Skin of body (tissue), 1 donor: ENCODE measurements at regions not wholly inside any gene's neighbourhood (a gene's known extent, or its start where the extent isn't known, plus 50 kb on each side); places are given as distances from the start of the nearest gene placed in this dataset.

Experiments used
- DNase-seq: peaks from one replicate; lab custom pipeline; 2025; lab: John Stamatoyannopoulos, UW

- DNase-seq, result no peak
Observed at GRCh38 chr7:155178096-155178495, 108.0 kb downstream of the HTR5A start.

DNA sequence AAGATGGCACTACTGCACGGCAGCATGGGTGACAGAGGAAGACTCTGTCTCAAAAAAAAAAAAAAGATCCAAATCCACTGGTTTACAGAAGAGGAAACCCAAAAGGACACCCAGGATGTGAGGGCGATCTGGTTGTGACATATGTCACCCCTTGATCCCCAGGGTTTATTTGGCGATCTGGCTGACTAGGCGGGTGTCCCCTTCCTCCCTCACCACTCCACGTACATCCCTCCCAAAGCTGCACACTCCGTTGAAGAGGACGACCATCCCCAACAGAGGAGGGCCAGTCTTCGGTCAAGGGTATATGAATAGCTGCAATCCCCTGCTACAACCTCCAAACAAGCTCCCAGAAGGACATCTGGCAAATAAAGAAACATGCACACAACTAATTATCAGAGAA, 111.6 kb downstream of the HTR5A start:
- DNase-seq, result no peak

- DNase-seq, result no peak
Observed at GRCh38 chr7:155182406-155182970, 112.4 kb downstream of the HTR5A start.

- no peak for DNase-seq
Observed at GRCh38 chr7:155183655-155184054, 113.5 kb downstream of the HTR5A start.

DNA sequence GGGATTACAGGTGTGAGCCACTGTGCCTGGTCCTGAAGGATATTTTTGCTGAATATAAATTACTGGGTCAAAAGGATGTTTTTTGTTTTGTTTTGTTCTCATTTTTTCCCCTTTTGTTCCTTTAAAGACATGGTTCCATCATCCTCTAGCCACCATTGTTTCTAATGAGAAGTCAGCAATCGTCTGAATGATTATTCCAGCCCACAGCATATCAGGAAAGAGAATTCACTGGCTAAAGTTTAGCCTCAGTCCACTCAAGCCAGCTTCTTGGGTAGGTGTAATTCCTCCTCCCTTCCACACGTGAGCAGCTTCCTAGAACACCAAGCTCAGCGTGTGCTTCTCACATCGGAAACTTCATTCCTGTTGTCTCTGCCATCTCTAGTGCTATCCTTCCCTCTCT, 112.8 kb upstream of the INSIG1 start:
- DNase-seq, result no peak

GRCh38 chr7:155187061-155187785, 110.5 kb upstream of the INSIG1 start:
- no peak for DNase-seq

- DNase-seq, result no peak
Observed at GRCh38 chr7:155188357-155188756, 109.3 kb upstream of the INSIG1 start.

DNA sequence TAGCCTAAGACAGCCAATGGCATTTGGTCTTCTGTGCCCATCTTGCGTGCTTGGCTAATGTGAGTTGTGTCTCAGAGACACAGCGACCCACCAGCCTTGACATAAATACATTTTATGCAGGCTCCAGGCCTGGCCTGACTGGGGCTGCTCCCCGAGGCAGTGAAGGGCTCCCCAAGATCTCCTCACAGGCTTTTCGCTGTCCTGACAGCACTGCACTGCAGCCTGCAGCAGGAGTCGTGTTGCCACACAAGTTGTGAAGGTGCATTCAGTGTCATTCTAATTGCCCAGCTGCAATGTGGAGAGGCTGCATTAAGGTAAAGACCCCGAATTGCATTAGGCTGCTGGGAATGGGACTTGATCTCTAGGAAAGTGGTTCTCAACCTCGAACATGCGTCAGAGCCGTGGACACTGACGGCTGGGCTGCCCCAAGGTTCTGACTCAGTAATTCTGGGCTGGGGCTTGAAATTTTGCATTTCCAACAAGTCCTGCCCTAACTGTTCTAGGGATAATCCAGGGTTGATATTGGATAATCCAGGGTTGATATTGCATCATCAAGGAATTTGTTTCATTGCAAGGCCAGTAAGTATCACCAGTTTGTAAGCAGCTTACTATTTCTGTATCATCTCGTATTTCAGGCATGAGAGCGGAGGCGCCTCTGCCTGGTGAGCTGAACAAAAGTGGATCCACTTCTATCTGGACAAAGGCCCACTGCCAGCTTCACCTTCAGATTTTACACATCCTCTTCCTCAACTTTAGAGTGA, 108.7 kb upstream of the INSIG1 start:
- no peak for DNase-seq

- no peak for DNase-seq
Observed at GRCh38 chr7:155189590-155189989, 108.1 kb upstream of the INSIG1 start.

DNA sequence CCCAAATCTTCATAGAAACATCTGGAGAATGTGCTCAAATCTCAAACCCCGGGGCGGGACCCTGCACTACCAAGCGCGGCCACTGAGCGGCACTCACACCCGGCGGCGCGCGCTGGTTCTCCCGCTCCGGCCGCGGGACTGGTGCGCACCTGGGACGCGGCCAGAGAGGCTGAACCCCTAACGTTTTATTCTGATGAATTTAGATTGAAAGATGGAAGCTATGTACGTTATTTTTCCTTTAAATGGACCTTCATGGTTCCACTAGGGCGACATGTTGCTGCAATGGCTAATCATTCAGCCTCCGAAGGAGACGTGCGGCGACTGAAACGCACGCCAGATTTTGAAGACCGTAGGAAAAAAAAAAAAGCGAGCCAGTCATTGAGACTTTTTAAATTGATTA, 107.0 kb upstream of the INSIG1 start:
- no peak for DNase-seq

DNA sequence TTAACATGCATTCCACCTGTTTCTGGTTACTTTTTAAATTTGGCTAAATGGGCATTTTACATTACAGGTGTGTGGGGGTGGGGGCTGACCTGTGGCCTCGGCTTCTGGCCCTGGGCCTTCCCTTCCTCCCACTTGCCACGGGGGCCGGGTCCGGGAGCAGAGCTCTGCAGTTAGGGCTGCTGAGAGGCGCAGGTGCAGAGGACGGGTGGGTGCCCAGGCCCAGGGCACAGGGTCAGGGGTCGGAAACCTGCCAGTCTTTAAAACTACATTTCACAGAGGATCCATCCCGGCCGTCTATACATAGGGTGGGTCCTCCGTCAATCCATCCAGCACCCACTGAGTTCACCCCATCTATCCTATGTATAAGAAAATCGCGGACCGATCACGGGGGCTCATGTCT, 106.5 kb upstream of the INSIG1 start:
- no peak for DNase-seq

GRCh38 chr7:155191901-155192478, 105.7 kb upstream of the INSIG1 start:
- DNase-seq, result no peak

DNA sequence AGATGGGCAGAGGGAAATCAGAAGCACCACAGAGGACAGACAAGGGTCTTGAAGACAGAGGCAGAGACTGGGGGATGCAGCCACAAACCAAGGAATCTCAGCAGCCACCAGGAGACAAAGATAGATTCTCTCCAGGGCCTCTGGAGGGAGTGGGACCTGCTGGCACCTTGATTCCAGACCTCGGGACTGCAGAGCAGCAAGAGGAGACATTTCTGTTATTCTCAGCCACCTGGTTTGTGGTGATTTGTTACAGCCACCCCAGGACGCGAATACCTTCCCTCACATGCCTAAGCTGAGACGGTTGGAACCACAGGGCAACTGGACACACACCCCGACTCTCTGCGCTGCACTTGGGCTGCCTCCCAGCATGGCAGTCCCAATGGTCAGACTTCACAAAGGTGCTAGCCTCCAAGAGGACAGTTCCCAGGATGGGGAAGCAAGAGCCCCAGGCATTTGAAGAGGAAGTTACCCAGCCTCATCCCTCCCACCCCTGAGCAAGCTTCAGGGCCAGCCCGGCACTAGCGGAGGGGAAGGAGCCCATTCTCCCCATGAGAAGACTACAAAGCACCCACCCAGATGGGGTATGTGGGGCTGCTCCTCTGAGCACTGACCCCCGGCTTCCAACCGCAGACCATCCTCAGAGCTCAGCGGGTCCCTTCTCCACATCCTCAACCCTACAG, 104.6 kb upstream of the INSIG1 start:
- DNase-seq, result no peak

- DNase-seq, result no peak
Observed at GRCh38 chr7:155193716-155194115, 104.0 kb upstream of the INSIG1 start.

DNA sequence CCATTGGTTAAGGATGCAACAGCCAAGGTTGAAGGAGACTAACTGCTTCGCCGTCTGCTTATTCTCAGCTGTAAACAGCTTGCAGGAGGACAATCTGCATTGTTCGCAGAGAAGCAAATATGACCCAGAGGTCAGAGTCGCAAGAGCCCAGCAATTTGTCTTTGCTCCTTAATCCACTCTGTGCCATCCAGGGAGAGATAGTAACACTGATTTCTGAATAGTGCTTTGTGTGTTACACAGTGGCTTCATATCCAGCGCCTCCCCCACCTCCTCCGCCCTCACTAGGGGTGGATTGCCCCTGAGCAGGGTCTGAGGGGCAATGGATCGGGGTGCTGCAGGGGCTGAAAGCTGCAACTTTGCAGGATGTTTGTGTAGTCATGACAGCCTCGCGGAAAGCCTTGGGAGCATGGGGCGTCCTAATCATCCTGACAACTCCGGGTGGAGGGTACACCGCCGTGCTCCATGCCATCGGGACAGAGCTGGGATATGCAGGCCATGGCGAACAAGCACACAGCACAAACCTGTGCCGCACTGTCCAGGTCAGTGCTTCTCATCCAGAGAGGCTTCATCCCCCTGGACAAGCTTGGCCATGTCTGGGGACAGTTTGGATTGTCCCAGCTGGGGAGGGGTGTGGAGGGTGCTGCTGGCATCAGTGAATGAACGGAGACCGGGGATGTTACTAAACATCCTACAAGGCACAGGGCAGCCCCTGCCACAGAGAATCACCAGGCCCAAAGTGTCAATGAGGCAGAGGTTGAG, 103.1 kb upstream of the INSIG1 start:
- no peak for DNase-seq

GRCh38 chr7:155195939-155196523, 101.6 kb upstream of the INSIG1 start:
- DNase-seq, result no peak

GRCh38 chr7:155198196-155198892, 99.3 kb upstream of the INSIG1 start:
- DNase-seq, result no peak

DNA sequence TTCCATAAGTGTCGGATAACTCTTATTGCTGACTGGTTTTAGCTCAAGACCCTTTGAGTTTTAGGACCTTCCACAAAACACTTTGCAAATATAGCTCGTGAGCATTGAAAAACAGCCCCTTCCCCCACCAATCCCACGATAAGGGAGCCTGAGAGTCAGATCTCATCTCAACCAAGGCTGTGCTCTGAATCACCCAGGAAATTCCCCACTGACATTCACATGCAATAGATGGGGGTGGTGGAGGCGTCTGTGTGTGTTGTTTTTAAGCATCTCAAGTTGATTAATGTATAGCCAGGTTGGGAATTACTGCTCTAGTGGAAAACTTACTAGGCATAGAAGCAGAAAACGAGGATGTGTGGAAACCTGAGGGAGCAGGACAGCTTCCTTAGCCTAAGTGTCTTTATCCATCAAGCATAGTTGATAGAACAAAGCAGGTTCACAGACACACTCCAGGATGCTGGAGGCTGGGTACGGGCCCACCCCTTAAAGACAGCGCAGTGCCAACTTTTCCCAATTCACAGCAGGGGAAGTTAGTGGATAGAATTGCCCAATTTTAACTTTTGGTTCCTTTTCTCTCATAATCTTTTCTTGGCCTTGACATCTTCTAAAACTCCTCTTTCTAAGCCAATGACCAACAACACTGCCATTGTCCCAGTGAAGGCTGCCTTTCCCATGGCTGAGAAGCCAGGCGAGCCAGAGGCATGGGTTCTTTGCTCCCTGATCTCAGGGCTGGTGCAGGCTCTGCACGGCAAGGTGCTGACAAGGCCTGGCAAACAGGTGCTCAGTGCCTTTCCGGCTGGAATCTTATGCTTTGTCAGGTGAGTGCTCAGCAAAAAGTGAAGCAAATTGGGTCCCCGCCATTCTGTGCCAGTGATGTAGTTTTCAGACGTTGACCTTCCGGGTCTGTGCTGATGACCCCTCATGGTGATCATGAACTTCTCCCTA, 98.5 kb upstream of the INSIG1 start:
- DNase-seq, result no peak
